ENCODE measurements at regions not wholly inside any gene's neighbourhood (a gene's known extent, or its start where the extent isn't known, plus 50 kb on each side); places are given as distances from the start of the nearest gene placed in this dataset.

GRCh38 chr1:43035821-43036741 is 77.4 kb upstream of the SLC2A1 start (continued):
- peak; percentile 90; the same call in 1 of the 2 replicates for TF ChIP-seq AFF4 (CRISPR knock-in tag; IDR thresholded peaks at IDR 0.05)
- TF ChIP-seq FOXM1 (CRISPR knock-in tag; IDR thresholded peaks at IDR 0.05), result no peak
- peak; percentile 23 for TF ChIP-seq HNRNPH1 (optimal IDR thresholded peaks at IDR 0.05; ENCODE audit: low read depth, low read length)
- TF ChIP-seq ZNF138 (CRISPR knock-in tag; IDR thresholded peaks at IDR 0.05; ENCODE audit: low read depth), result no peak
- TF ChIP-seq, protein P1, sequence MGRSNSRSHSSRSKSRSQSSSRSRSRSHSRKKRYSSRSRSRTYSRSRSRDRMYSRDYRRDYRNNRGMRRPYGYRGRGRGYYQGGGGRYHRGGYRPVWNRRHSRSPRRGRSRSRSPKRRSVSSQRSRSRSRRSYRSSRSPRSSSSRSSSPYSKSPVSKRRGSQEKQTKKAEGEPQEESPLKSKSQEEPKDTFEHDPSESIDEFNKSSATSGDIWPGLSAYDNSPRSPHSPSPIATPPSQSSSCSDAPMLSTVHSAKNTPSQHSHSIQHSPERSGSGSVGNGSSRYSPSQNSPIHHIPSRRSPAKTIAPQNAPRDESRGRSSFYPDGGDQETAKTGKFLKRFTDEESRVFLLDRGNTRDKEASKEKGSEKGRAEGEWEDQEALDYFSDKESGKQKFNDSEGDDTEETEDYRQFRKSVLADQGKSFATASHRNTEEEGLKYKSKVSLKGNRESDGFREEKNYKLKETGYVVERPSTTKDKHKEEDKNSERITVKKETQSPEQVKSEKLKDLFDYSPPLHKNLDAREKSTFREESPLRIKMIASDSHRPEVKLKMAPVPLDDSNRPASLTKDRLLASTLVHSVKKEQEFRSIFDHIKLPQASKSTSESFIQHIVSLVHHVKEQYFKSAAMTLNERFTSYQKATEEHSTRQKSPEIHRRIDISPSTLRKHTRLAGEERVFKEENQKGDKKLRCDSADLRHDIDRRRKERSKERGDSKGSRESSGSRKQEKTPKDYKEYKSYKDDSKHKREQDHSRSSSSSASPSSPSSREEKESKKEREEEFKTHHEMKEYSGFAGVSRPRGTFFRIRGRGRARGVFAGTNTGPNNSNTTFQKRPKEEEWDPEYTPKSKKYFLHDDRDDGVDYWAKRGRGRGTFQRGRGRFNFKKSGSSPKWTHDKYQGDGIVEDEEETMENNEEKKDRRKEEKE (IDR thresholded peaks at IDR 0.05), result no peak
- TF ChIP-seq, protein P2, sequence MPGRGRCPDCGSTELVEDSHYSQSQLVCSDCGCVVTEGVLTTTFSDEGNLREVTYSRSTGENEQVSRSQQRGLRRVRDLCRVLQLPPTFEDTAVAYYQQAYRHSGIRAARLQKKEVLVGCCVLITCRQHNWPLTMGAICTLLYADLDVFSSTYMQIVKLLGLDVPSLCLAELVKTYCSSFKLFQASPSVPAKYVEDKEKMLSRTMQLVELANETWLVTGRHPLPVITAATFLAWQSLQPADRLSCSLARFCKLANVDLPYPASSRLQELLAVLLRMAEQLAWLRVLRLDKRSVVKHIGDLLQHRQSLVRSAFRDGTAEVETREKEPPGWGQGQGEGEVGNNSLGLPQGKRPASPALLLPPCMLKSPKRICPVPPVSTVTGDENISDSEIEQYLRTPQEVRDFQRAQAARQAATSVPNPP (CRISPR knock-in tag; IDR thresholded peaks at IDR 0.05), result no peak
- TF ChIP-seq FOXP1 (IDR thresholded peaks at IDR 0.05), result no peak
- peak; percentile 83 for TF ChIP-seq FOXP1 (CRISPR knock-in tag; IDR thresholded peaks at IDR 0.05)
- no peak for TF ChIP-seq ZNF30 (CRISPR knock-in tag; IDR thresholded peaks at IDR 0.05)
- TF ChIP-seq MEF2D (CRISPR knock-in tag; IDR thresholded peaks at IDR 0.05), result 0 out of 2 replicates have a peak, but pooled peaks have one; percentile 17
- TF ChIP-seq ZHX2 (IDR thresholded peaks at IDR 0.05; ENCODE audit: low read depth), result no peak; the same call in 1 of the 2 replicates
- TF ChIP-seq ZHX2 (CRISPR knock-in tag; IDR thresholded peaks at IDR 0.05; ENCODE audit: borderline replicate concordance), result no peak
- no peak for TF ChIP-seq ZNF446 (CRISPR knock-in tag; IDR thresholded peaks at IDR 0.05)
- no peak for TF ChIP-seq ZIK1 (CRISPR knock-in tag; IDR thresholded peaks at IDR 0.05; ENCODE audit: borderline replicate concordance, low read depth)
- TF ChIP-seq TBX3 (IDR thresholded peaks at IDR 0.05; ENCODE audit: borderline replicate concordance), result peak; percentile 39; the same call in 1 of the 2 replicates
- no peak for TF ChIP-seq NKX3-1 (CRISPR knock-in tag; IDR thresholded peaks at IDR 0.05)

Measured in HepG2 (cell line).